GM12891 (cell line): ENCODE measurements at regions not wholly inside any gene's neighbourhood (a gene's known extent, or its start where the extent isn't known, plus 50 kb on each side); places are given as distances from the start of the nearest gene placed in this dataset.

Experiments used
- PAX5 ChIP-seq: IDR thresholded peaks from 2 replicates; pipeline ENCODE4 v1.6.1; 2011; ENCODE audit warnings: low read length, moderate library complexity, mild to moderate bottlenecking; ENCODE audit not compliant: insufficient read depth, severe bottlenecking
- POLR2A ChIP-seq: IDR thresholded peaks from 2 replicates; pipeline ENCODE4 v1.6.1; 2011; ENCODE audit warnings: low read depth, low read length, control low read depth
- POLR2AphosphoS5 ChIP-seq: IDR thresholded peaks from 2 replicates; pipeline ENCODE4 v1.6.1; 2011; ENCODE audit warnings: low read depth, low read length, control low read depth
- POU2F2 ChIP-seq: IDR thresholded peaks from 2 replicates; pipeline ENCODE4 v1.6.1; 2011; ENCODE audit warnings: low read depth, mild to moderate bottlenecking, control low read depth, low read length, moderate library complexity
- TAF1 ChIP-seq: IDR thresholded peaks from 2 replicates; pipeline ENCODE4 v1.6.1; 2011; ENCODE audit warnings: low read depth, low read length, control low read depth

- TF ChIP-seq POLR2A, result no peak
- TF ChIP-seq PAX5, result no peak
- TF ChIP-seq POLR2AphosphoS5, result no peak
- TF ChIP-seq TAF1, result no peak
- no peak for TF ChIP-seq POU2F2
Observed at GRCh38 chr16:6695666-6696065, 637.0 kb upstream of the RBFOX1 start.
